GM12801 (cell line): ENCODE measurements at regions not wholly inside any gene's neighbourhood (a gene's known extent, or its start where the extent isn't known, plus 50 kb on each side); places are given as distances from the start of the nearest gene placed in this dataset.

Experiments used
- TF ChIP-seq, protein P1 (sequence below): IDR thresholded peaks from one replicate; pipeline ENCODE4 v1.5.1; 2011; ENCODE audit warnings: control low read depth; ENCODE audit not compliant: insufficient read length; ENCODE audit errors: extremely low read depth

DNA sequence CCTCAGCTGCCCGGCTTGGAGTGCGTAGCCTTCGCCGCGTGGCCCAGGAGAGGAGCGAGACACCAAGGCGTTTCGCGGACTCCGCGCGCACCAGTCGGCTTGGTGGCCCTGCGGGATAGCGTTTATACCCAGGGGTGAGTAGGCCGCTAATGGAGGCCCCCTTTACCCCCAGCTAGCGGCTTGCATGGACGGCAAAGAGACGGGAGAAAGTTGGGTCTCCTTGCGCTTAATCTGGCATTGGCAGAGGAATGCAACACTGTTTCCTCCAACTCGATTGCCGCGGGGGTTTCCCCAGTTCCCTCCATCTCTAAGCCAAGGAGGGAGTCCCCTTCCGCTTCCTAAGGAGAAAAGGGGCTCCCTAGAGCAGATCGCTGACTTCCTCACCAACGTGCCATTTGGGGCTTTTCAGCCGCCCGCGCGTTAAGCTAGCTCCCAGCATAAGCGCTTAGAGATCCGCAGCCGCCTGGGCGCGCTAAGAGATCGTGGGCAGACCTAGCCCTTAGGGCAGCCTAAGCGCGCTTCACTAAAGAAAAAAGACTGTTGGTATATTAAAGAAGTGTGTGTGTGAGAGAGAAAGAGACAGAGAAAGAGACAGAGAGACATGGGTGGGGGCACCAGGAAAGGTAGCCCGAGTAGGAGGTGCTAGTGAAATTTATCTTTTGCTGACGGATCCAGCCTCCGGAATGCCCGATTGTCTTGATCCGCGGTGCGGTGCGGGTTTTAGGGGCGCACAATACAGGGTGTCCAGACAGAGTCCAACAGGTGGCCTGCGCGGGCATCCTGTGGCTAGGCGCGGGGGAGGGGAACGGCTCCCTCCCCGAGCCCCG, 597.9 kb upstream of the SGCD start:
- TF ChIP-seq, protein P1, sequence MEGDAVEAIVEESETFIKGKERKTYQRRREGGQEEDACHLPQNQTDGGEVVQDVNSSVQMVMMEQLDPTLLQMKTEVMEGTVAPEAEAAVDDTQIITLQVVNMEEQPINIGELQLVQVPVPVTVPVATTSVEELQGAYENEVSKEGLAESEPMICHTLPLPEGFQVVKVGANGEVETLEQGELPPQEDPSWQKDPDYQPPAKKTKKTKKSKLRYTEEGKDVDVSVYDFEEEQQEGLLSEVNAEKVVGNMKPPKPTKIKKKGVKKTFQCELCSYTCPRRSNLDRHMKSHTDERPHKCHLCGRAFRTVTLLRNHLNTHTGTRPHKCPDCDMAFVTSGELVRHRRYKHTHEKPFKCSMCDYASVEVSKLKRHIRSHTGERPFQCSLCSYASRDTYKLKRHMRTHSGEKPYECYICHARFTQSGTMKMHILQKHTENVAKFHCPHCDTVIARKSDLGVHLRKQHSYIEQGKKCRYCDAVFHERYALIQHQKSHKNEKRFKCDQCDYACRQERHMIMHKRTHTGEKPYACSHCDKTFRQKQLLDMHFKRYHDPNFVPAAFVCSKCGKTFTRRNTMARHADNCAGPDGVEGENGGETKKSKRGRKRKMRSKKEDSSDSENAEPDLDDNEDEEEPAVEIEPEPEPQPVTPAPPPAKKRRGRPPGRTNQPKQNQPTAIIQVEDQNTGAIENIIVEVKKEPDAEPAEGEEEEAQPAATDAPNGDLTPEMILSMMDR: no peak

DNA sequence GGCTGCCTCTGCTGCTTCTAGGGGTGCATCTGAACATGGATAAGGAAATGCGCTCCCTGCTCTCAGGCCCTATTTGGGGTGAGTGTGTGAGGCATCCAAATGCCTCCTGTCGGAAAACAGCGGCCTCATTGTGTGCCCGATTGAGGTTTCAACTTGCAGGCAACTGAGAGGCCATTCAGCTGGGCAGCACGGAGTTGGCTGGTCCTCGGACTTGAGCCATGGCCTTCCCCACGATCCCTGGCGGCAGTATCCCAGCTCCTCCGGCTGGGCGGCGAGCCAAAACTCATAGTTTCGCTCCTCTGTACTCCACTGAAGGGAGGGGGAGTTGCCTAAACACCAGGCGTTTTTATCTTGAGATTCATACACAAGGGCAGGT, 597.3 kb upstream of the SGCD start:
- TF ChIP-seq, protein P1: no peak

DNA sequence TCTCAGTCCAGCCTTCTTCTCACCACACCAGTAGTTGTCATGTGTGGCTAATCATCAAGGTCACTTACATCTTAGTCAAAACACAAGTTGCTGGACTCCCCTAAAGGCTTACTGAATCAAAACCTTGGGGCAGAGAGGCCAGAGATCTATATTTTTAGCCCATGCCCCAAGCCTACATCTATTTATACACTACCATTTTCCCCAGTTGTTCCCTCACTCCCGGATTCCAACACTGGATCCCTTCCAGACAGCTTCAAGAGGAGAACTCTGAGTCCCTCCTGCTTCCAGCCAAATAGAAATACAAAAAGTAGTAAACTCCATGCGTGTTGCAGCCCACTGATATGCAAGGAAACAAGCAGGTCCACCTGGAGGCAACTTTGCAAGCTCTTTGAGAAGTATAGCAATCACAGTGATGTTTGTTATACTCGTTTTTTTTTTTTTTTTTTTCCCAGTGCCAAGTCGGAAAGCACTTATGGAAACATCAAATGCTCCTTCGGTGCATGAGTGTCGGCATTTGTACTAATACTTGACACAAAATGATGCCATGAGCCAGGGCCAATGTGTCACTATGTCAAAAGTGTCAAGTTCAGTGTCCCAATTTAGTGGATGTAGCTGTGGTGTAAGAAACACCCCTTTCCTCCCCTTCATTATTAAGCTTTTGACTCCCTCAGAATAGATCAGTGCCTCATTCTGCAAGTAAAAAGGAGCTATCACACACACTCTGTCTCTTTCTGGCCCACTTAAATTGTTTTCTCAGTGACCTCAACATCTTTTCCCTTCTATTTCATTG, 594.2 kb upstream of the SGCD start:
- TF ChIP-seq, protein P1: no peak

DNA sequence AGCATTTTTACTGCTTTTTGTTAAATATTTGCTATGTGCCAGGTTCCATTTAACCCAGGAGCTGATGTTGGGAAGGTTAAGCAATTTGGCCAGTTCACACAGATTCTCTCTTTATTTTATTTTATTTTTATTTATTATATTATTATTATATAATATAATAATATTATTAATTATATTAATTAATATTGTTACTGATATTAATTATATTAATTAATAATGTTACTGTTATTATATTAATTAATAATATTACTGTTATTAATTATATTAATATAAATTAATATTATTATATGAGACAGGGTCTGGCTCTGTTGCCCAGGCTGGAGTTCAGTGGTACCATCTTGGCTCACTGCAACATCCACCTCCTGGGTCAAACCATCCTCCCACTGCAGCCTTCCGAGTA, 593.0 kb upstream of the SGCD start:
- TF ChIP-seq, protein P1: no peak

DNA sequence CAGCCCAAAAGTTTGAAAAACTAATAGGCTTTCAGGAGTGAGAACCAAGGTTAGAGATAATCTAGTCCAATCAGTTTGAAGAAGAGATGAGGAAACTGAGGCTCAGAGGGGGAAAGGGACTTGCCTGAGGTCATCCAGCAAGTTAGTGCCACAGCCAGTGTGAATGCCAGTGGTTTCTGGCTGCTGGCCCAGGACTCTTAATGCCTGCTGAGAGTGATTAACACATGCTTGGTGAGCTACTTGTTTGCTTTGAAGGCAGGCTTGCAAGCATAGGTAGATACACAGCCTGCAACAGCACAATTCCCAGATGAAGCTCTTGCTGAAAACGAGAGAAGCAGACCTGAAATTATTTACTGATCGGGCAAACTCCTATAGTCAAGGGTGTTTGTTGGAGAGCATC, 591.6 kb upstream of the SGCD start:
- TF ChIP-seq, protein P1: no peak

DNA sequence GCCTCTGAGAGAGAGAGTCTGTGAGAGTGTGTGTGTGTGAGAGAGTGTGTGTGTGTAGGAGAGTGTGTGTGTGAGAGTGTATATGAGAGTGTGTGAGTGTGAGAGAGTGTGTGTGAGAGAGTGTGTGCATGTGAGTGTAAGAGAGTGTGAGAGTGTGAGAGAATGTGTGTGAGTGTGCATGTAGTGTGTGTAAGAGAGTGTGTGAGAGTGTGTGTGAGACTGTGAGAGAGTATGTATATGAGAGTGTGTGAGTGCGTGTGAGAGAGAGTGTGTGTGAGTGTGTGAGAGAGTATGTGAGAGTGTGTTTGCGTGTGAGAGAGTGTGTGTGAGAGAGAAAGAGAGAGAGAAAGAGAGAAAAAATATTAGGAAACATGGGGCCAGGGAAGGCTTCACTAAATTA, 588.3 kb upstream of the SGCD start:
- TF ChIP-seq, protein P1: no peak

DNA sequence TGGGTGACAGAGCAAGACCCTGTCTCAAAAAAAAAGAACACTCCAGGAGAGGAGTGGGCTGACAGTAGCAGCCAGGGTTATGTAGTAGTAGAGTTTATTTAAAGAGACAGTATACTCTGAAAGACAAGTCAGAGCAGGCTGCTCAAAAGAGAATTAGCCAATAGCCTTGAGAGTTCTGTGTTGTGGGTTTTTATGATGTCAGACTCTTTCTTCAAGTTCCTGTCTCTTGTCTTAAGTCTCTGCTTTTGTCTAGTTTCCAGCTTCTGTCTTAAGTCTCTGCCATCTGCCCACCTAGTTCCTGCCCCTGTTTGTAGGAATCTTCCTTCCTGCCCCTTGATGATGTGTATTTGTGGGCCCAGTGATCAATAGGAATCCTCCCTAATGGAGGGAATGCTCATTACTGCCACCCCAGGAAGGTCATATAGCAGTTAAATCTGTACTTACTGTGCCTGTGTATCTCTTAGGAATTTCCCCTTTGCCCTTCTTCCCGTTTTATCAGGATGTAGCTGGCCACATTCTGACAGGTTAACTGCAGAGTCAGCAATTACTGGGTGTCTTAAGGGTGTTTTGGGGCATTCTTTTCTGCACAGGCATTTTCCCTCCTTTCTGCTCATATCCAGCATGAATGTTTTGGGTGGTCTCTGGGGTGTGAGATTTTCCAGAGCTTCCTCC, 580.5 kb upstream of the SGCD start:
- TF ChIP-seq, protein P1: no peak
